ENCODE measurements at regions not wholly inside any gene's neighbourhood (a gene's known extent, or its start where the extent isn't known, plus 50 kb on each side); places are given as distances from the start of the nearest gene placed in this dataset.

DNA sequence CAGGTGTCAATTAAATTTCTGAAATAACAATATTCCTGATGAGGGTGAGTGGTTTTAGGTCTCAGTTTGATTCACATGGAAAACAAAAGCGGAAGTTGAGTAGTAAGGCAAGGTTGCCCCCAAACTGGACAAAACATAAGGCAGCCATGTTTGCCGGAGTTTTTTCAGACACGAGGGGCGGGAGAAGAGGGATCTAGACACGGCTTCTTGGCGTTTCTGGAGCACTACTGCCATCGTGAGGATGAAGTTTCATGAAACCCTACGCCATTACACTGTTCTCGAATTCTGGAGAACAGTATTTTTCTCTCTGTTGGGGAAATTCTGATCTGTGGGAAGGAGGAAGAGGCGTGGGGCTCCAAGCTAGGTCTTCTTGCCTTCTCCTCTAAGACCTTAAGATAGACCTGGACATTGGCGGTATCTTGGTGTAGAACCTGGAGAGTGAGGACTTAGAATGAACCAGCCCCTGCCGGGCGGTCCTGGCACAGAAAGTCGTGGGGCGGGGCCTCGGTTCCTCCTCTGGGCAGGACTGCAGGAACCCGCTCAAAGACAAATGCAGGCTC lies 160.3 kb downstream of the OR13H1 start:
- in situ Hi-C loops (cut with HindIII; ENCODE audit: extremely low pct_ligation_motif_present, low pct_unique_long_range_greater_than_20kb) (no loop called here), intact Hi-C loops (cut with micrococcal nuclease; ENCODE audit: unreplicated experiment) (no loop called here)
- Histone ChIP-seq H4K20me1 (ENCODE audit: insufficient read depth, low read length) (no peaks in the 10 kb centered on the region), H3K27me3 (ENCODE audit: control insufficient read depth in 1 of 2, insufficient read depth in 2 of 2, low read length in 2 of 2) (no peaks in the 10 kb centered on the region), H3K4me2 (ENCODE audit: low read depth, low read length) (no peak overlapping the region), H3K4me1 (ENCODE audit: insufficient read depth, low read length) (no peaks in the 10 kb centered on the region), H3K79me2 (ENCODE audit: insufficient read depth, low read length) (no peaks in the 10 kb centered on the region), H3K4me3 (replicated peaks in 1 of 3; ENCODE audit: insufficient read depth in 1 of 3, low read depth in 2 of 3, low read length in 3 of 3) (no peak overlapping the region), H2AFZ (ENCODE audit: low read length) (no peak overlapping the region), H3K9me3 (ENCODE audit: low read length) (no peaks in the 10 kb centered on the region), H3K9ac (ENCODE audit: insufficient read depth, low read depth, low read length) (no peak overlapping the region), H3K27ac (ENCODE audit: extremely low read length, insufficient read depth, low read length) (no peak overlapping the region), H3K36me3 (replicated peaks in 1 of 2; ENCODE audit: control insufficient read depth in 1 of 2, insufficient read depth in 2 of 2, low read length in 2 of 2) (no peaks in the 10 kb centered on the region)
- ChIA-PET POLR2A (no interaction called here), CTCF (ENCODE audit: low intra/inter-chr PET ratio, low total read pairs) (no interaction called here)
- DNase-seq (ENCODE audit: low spot score) (no peak), FAIRE-seq (no peak), ATAC-seq (no peak)
- 94% methylated on average over 10 of the region's 17 CpGs for WGBS (ENCODE audit: low lambda C conversion rate)
- no TSS peak for BruUV-seq (replicated peaks)
- TF ChIP-seq ZNF598 (CRISPR knock-in tag; IDR thresholded peaks at IDR 0.05; ENCODE audit: borderline replicate concordance) (no peak), CEBPB (IDR thresholded peaks at IDR 0.05; ENCODE audit: borderline replicate concordance, low read depth, low read length) (no peak), ESRRA (CRISPR knock-in tag; IDR thresholded peaks at IDR 0.05; ENCODE audit: low read depth) (no peak), ZNF556 (CRISPR knock-in tag; IDR thresholded peaks at IDR 0.05; ENCODE audit: borderline replicate concordance) (no peak), ATM (IDR thresholded peaks at IDR 0.05; ENCODE audit: borderline replicate concordance) (no peak), RBM22 (optimal IDR thresholded peaks at IDR 0.05; ENCODE audit: low read length) (no peak), ZNF101 (CRISPR knock-in tag; IDR thresholded peaks at IDR 0.05; ENCODE audit: borderline replicate concordance, low read depth) (no peak), ZNF546 (CRISPR knock-in tag; conservative IDR thresholded peaks at IDR 0.05) (no peak), GABPB1 (CRISPR knock-in tag; IDR thresholded peaks at IDR 0.05) (no peak), SP140L (CRISPR knock-in tag; IDR thresholded peaks at IDR 0.05; ENCODE audit: borderline replicate concordance) (no peak), RARA (CRISPR knock-in tag; IDR thresholded peaks at IDR 0.05) (no peak), HIVEP1 (CRISPR knock-in tag; IDR thresholded peaks at IDR 0.05) (no peak)
- TF ChIP-seq, protein P1, sequence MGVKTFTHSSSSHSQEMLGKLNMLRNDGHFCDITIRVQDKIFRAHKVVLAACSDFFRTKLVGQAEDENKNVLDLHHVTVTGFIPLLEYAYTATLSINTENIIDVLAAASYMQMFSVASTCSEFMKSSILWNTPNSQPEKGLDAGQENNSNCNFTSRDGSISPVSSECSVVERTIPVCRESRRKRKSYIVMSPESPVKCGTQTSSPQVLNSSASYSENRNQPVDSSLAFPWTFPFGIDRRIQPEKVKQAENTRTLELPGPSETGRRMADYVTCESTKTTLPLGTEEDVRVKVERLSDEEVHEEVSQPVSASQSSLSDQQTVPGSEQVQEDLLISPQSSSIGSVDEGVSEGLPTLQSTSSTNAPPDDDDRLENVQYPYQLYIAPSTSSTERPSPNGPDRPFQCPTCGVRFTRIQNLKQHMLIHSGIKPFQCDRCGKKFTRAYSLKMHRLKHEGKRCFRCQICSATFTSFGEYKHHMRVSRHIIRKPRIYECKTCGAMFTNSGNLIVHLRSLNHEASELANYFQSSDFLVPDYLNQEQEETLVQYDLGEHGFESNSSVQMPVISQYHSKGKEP (CRISPR knock-in tag; IDR thresholded peaks at IDR 0.05), result no peak
- TF ChIP-seq, protein P2, sequence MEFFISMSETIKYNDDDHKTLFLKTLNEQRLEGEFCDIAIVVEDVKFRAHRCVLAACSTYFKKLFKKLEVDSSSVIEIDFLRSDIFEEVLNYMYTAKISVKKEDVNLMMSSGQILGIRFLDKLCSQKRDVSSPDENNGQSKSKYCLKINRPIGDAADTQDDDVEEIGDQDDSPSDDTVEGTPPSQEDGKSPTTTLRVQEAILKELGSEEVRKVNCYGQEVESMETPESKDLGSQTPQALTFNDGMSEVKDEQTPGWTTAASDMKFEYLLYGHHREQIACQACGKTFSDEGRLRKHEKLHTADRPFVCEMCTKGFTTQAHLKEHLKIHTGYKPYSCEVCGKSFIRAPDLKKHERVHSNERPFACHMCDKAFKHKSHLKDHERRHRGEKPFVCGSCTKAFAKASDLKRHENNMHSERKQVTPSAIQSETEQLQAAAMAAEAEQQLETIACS (CRISPR knock-in tag; IDR thresholded peaks at IDR 0.05), result no peak

Measured in HepG2 (cell line).